Astrocyte (in vitro differentiated cells and primary cell): ENCODE measurements at regions not wholly inside any gene's neighbourhood (a gene's known extent, or its start where the extent isn't known, plus 50 kb on each side); places are given as distances from the start of the nearest gene placed in this dataset.

Source experiments
- DNase-seq: peaks from one replicate; pipeline ENCODE4 v3.0.0-alpha.2; 2010; ENCODE audit warnings: low read depth
- FAIRE-seq: peaks from 2 replicates; lab custom pipeline; 2011; peaks lifted over from hg19 to GRCh38; lab: Jason Lieb, UNC
- H2AFZ ChIP-seq: 2 replicates; pipeline ENCODE4 v1.6.0; 2012; ENCODE audit warnings: low read depth, low read length, inconsistent platforms
- H3K27ac ChIP-seq: 2 replicates; pipeline ENCODE4 v1.5.1; 2011; ENCODE audit warnings: low read depth, low read length, inconsistent platforms
- H3K27me3 ChIP-seq: 2 replicates; pipeline ENCODE4 v1.6.0; 2011; ENCODE audit warnings: low read length, inconsistent platforms; ENCODE audit not compliant: insufficient read depth
- H3K36me3 ChIP-seq: 2 replicates; pipeline ENCODE4 v1.5.1; 2011; ENCODE audit warnings: low read length, inconsistent platforms; ENCODE audit not compliant: insufficient read depth
- H3K4me1 ChIP-seq: 2 replicates; pipeline ENCODE4 v1.5.1; 2011; ENCODE audit warnings: low read length, inconsistent platforms; ENCODE audit not compliant: insufficient read depth
- H3K4me2 ChIP-seq: 2 replicates; pipeline ENCODE4 v1.6.0; 2012; ENCODE audit warnings: low read length, inconsistent platforms
- H3K4me3 ChIP-seq: 2 replicates; pipeline ENCODE4 v1.5.1; 2011; ENCODE audit warnings: low read depth, mild to moderate bottlenecking, low read length, inconsistent platforms; ENCODE audit not compliant: insufficient read depth
- H3K79me2 ChIP-seq: 2 replicates; pipeline ENCODE4 v1.6.0; 2012; ENCODE audit warnings: mild to moderate bottlenecking, low read length, inconsistent platforms; ENCODE audit not compliant: insufficient read depth
- H3K9ac ChIP-seq: 2 replicates; pipeline ENCODE4 v1.6.0; 2012; ENCODE audit warnings: mild to moderate bottlenecking, low read length, inconsistent platforms
- H3K9me3 ChIP-seq: 2 replicates; pipeline ENCODE4 v1.5.1; 2012; ENCODE audit warnings: low read depth, mild to moderate bottlenecking, low read length, inconsistent platforms; ENCODE audit not compliant: insufficient read depth
- H4K20me1 ChIP-seq: 2 replicates; pipeline ENCODE4 v1.6.0; 2012; ENCODE audit warnings: low read length, inconsistent platforms; ENCODE audit not compliant: insufficient read depth
- H3K27ac Mint-ChIP-seq: one replicate; pipeline ENCODE4 v1.8.0; 2021; ENCODE audit warnings: mild to moderate bottlenecking, mixed read lengths; ENCODE audit not compliant: unreplicated experiment
- H3K27me3 Mint-ChIP-seq: one replicate; pipeline ENCODE4 v1.8.0; 2021; ENCODE audit warnings: low read depth, mixed read lengths; ENCODE audit not compliant: unreplicated experiment
- H3K36me3 Mint-ChIP-seq: one replicate; pipeline ENCODE4 v1.8.0; 2021; ENCODE audit warnings: low read depth, mixed read lengths; ENCODE audit not compliant: unreplicated experiment
- H3K4me1 Mint-ChIP-seq: one replicate; pipeline ENCODE4 v1.8.0; 2021; ENCODE audit warnings: low read depth, mixed read lengths; ENCODE audit not compliant: unreplicated experiment
- H3K4me3 Mint-ChIP-seq: one replicate; pipeline ENCODE4 v1.8.0; 2021; ENCODE audit warnings: mild to moderate bottlenecking, moderate library complexity, mixed read lengths; ENCODE audit not compliant: unreplicated experiment
- H3K9me3 Mint-ChIP-seq: one replicate; pipeline ENCODE4 v1.8.0; 2021; ENCODE audit warnings: mild to moderate bottlenecking, mixed read lengths; ENCODE audit not compliant: unreplicated experiment
- CTCF ChIP-seq: IDR thresholded peaks from 2 replicates; pipeline ENCODE4 v1.5.1; 2011; ENCODE audit warnings: low read depth, mild to moderate bottlenecking, inconsistent platforms, low read length, moderate library complexity; ENCODE audit not compliant: insufficient read depth
- EZH2 ChIP-seq: IDR thresholded peaks from 2 replicates; pipeline ENCODE4 v1.6.1; 2012; ENCODE audit warnings: mild to moderate bottlenecking, low read length, inconsistent platforms; ENCODE audit not compliant: insufficient read depth

DNA sequence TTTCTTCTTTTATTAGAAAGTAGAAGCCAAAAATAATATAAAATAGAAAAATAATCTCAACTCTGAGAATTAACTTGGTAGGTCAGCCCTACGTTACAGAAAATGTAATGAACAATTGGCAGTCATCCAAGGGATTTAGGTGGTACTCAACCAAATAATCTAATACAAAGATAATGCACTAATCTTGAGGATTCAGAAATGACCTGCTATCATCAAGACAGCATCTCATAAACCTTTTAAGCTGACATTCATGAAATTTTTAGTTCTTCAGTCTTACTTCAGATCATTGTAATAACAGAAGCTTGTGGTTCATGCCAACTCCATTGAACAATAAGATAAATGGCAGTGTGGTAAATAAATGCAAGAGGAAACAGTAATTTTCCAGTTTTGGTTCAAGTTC lies 1058.0 kb downstream of the MAT2B start:
- Histone ChIP-seq H3K4me3 (no peak overlapping the region), H3K4me2 (no peak overlapping the region), H3K79me2 (no peaks in the 10 kb centered on the region), H3K27ac (no peak overlapping the region), H2AFZ (no peak overlapping the region), H3K27me3 (no peaks in the 10 kb centered on the region), H3K9ac (no peak overlapping the region), H3K4me1 (no peaks in the 10 kb centered on the region), H4K20me1 (no peaks in the 10 kb centered on the region), H3K9me3 (no peaks in the 10 kb centered on the region), H3K36me3 (no peaks in the 10 kb centered on the region)
- no peak overlapping the region for H3K27ac Mint-ChIP-seq
- H3K9me3 Mint-ChIP-seq = no peaks in the 10 kb centered on the region
- no peak for DNase-seq
- H3K4me3 Mint-ChIP-seq = no peak overlapping the region
- FAIRE-seq = no peak
- H3K4me1 Mint-ChIP-seq = no peaks in the 10 kb centered on the region
- H3K27me3 Mint-ChIP-seq = no peaks in the 10 kb centered on the region
- no peak for TF ChIP-seq EZH2
- no peak for TF ChIP-seq CTCF
- H3K36me3 Mint-ChIP-seq = no peaks in the 10 kb centered on the region

- no peaks in the 10 kb centered on the region for H3K9me3 ChIP-seq
- H3K4me1 ChIP-seq = no peaks in the 10 kb centered on the region
- no peak overlapping the region for H3K4me2 ChIP-seq
- TF ChIP-seq CTCF = no peak
- no peak for TF ChIP-seq EZH2
- Mint-ChIP-seq H3K36me3 (no peaks in the 10 kb centered on the region), H3K4me3 (no peak overlapping the region), H3K4me1 (no peaks in the 10 kb centered on the region), H3K9me3 (no peaks in the 10 kb centered on the region), H3K27me3 (no peaks in the 10 kb centered on the region), H3K27ac (no peak overlapping the region)
- H3K36me3 ChIP-seq = no peaks in the 10 kb centered on the region
- no peak for FAIRE-seq
- H3K9ac ChIP-seq = no peak overlapping the region
- DNase-seq = no peak
- no peaks in the 10 kb centered on the region for H3K79me2 ChIP-seq
- H3K4me3 ChIP-seq = no peak overlapping the region
- no peak overlapping the region for H3K27ac ChIP-seq
- H2AFZ ChIP-seq = no peak overlapping the region
- H4K20me1 ChIP-seq = no peaks in the 10 kb centered on the region
- no peaks in the 10 kb centered on the region for H3K27me3 ChIP-seq
Observed at GRCh38 chr5:164573397-164573796, 1068.0 kb downstream of the MAT2B start.

DNA sequence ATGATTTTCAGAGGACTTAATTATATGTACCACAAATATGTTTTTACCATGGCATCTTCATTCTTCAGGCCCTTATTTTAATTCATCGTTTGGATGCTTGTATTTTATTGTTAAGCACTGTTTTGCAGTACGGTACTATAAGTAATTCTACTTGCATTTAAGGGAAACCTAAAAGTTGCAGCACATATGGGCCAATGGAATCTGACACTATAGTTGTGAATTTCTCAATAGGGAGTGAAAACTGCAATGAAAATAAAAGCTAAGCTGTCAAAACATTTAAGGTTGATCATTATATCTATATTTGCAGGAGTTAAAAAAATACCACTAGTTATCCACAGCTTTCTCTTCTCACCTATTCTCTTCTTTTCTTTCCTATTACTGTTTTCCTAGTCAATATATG lies 1071.8 kb downstream of the MAT2B start:
- Histone ChIP-seq H4K20me1 (no peaks in the 10 kb centered on the region), H3K9me3 (no peaks in the 10 kb centered on the region), H3K79me2 (no peaks in the 10 kb centered on the region), H3K4me2 (no peak overlapping the region), H3K27me3 (no peaks in the 10 kb centered on the region), H3K4me1 (no peaks in the 10 kb centered on the region), H3K4me3 (no peak overlapping the region), H3K9ac (no peak overlapping the region), H3K27ac (no peak overlapping the region), H2AFZ (no peak overlapping the region), H3K36me3 (no peaks in the 10 kb centered on the region)
- Mint-ChIP-seq H3K4me3 (no peak overlapping the region), H3K9me3 (no peaks in the 10 kb centered on the region), H3K36me3 (no peaks in the 10 kb centered on the region), H3K27ac (no peak overlapping the region), H3K27me3 (no peaks in the 10 kb centered on the region), H3K4me1 (no peaks in the 10 kb centered on the region)
- no peak for TF ChIP-seq CTCF
- FAIRE-seq = no peak
- DNase-seq = no peak
